Hematopoietic multipotent progenitor cell (in vitro differentiated cells): ENCODE measurements at regions not wholly inside any gene's neighbourhood (a gene's known extent, or its start where the extent isn't known, plus 50 kb on each side); places are given as distances from the start of the nearest gene placed in this dataset.
"Not testable (repeated sequence)": the region's sequence is repeated elsewhere in the genome, so short reads cannot be mapped to it uniquely, and the experiment has no call there.

Experiments
- DNase-seq, 3 donors: peaks; one replicate each; pipeline ENCODE4 v3.0.0-alpha.2; 2011 to 2015; ENCODE audit warnings: low read depth in 2 of 3, low spot score in 2 of 3

DNA sequence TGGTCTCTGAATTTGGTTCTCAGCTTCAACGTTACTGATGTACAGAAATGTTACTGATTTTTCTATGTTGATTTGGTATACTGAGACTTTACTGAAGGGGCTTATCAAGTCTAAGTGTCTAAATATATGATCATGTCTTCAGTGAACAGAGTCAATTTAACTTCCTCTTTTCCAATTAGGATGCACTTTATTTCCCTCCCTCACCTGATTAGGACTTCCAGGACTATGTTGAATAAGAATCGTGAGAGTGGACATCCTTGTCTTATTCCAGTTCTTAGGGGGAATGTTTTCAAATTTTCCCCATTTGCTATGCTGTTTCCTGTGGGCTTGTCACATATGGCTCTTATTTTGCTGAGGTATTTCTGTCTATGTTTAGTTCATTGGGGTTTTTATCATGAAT is 349.5 kb downstream of the PRR16 start:
- DNase-seq: no peak

DNA sequence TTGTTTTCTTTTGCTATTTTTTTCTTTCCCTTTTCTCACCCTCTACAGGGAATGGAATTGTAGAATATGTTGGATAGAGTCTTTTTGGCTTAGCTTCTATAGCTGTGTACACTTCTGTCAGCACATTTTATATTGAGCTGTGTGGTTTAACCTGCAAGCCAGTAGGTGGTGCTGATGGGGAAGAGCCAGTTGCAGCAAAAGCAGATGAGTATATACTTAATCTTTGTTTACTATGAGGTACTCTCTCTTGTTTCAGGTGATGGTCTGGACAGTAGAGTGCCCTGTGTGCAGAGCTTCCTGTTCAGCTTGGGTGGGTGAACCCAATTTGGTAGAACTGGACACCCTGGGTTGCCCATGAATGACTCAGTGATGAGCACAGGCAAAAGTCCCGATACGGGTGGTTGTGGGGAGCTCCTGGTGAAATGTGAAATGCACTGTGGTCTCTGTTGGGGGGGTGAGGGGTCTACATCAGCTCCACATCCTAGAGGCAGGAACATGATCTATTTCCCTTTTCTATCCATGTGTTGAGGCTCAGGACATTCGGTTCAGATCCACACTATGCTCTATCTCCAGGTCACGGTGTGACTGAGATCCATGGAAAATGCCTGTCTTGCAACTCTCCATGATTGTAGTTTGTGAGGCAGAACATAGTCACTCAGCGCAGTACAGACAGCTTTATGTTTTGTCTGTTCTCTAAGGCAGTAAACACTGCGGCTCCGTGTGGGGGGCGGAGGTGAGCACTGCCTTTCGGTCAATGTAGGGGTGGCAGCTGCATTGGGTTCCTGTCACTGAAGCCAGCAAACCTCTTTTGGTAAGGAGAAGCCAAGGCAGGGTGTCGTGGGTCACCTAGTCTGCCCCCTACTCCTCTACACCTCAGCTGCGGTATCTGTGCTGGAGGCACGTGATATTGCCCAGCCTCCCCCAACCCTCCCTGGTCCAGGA is 353.2 kb downstream of the PRR16 start:
- DNase-seq: peak in 1 of 3 donors; percentile 29

DNA sequence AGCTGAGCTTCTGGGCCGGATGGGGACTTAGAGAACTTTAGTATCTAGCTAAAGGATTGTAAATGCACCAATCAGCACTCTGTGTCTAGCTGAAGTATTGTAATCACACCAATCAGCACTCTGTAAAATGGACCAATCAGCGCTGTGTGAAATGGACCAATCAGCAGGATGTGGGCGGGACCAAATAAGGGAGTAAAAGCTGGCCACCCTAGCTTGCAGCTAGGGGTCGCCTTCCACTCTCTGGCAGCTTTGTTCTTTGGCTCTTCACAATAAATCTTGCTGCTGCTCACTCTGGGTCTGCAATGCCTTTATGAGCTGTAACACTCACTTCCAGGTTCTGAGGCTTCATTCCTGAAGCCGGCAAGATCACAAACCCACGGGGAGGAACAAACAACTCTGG is 354.0 kb downstream of the PRR16 start:
- DNase-seq: no peak

DNA sequence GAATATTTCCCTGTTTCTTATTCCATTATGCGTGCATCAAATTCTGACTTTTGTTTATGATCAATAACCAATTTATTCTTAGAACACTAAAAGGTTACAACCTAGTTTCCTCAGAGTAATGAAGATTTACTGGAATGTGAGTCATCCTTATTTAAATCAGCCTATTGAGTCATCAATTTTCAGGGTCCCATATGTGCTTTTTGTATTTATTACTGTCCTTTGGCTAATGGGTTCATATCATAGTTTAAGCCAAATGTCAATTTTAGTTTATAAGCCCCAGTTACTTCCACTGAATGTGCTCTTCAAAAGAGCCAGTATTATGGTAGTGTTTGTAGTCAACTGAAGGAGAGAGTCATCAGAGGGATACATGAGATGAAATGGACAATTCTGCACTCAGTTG is 359.2 kb downstream of the PRR16 start:
- no peak for DNase-seq

DNA sequence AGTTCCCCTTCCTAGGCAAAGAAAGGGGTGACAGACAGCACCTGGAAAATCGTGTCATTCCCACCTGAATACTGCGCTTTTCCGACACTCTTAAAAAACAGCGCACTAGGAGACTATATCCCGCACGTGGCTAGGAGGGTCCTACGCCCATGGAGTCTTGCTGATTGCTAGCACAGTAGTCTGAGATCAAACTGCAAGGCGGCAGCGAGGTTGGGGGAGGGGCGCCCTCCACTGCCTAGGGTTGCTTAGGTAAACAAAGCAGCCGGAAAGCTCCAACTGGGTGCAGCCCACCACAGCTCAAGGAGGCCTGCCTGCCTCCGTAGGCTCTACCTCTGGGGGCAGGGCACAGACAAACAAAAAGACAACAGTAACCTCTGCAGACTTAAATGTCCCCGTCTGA is 367.5 kb downstream of the PRR16 start:
- not testable (repeated sequence) for DNase-seq

DNA sequence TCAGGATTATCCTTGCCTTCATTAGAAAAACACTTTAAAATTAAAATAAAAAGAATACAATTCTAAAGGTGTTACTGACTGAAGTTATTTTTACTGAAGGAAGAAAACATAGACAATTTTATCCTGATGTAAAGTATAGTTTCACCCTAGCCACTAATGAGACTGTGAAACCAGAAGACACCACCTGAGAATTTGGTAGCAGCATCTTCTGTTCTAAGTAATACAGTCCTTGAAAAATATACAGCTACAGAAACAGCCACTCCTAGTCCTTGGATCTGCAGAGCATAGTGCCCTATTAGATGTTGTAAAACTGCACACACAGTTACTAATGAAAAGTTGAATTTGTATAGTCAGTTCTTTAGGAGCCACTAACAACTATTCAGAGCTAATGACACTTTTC is 377.7 kb downstream of the PRR16 start:
- no peak for DNase-seq

DNA sequence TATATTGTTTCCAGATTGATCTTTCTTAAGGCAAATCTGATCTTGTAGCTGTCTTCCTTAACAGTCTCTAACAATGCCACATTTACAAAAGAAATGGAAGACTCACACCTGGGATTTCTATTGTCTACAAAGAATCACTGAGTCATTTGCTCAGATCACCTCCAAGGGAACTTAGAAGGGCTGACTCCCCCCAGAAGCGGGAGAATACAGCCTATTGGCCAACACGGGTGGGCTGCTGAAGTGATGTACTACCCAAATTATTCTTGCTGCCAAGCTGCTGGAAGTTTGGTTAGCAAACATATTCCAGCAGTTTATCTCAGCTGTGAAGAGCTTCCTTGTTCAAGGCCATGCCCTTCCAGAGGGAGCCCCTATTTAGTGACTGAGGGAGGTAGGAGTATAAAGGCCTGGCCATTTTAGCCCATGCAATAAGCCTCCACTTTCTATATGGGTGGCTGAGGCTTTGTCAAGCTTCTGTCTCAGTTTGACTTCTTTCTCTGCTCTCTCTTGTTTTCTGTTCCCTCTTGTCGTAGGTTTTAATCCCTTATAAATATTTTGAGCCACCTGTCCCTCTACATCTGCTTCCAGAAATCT is 379.4 kb downstream of the PRR16 start:
- no peak for DNase-seq

DNA sequence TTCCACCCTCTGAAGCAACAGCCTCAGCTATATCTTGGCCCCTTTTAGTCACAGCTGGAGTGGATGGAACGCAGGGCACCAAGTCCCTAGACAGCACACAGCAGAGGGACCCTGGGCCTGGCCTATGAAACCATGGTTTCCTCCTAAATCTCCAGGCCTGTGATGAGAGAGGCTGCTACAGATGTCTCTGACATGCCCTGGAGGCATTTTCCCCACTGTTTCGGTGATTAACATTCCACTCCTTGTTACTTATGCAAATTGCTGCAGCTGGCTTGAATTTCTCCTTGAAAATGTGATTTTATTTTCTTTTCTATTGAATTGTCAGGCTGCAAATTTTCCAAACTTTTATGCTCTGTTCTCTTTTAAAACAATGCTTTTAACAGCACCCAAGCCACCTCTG is 384.8 kb downstream of the PRR16 start:
- DNase-seq: no peak

DNA sequence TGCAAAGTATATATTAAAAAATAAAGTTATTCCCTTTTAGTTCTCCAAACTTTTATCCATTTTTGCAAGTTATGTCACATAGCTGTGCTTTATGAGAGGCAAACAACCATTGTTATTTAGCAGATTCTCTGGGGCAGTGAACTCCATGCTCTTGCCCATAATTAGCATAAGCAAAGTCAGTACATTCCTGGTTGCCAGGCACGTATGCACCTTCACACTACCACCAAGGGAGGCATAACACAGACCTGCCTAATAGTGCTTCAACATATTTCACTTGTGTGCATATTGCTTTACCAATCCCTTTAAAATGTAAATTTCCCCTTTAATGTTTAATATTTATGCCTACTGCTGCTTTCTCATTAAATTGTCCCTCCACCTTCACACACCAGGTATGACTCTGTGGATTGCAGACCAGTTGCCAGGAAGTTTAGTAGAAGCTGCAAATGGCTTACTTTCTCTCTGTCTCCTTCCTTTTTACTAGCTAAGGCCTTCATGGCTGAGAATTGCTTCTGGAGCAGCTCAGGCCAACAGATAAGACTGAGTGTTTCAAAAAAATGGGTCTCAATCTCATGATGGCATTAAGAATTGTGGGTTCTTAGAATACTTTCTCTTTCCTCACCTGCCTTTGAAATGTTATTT is 388.2 kb downstream of the PRR16 start:
- no peak for DNase-seq

DNA sequence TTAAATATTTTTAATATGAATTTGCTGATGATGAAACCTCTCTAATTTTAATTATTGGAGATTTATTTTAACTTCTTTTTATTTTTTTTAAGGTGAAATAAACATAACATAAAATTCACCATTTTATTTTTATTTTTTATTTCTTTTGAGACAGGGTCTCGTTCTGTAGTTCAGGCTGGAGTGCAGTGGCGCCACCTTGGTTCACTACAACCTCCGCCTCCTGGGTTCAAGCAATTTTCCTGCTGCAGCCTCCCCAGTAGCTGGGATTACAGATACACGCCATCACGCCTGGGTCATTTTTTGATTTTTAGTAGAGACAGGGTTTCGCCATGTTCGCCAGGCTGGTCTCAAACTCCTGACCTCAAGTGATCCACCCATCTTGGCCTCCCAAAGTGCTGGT is 402.9 kb downstream of the PRR16 start:
- DNase-seq: no peak

DNA sequence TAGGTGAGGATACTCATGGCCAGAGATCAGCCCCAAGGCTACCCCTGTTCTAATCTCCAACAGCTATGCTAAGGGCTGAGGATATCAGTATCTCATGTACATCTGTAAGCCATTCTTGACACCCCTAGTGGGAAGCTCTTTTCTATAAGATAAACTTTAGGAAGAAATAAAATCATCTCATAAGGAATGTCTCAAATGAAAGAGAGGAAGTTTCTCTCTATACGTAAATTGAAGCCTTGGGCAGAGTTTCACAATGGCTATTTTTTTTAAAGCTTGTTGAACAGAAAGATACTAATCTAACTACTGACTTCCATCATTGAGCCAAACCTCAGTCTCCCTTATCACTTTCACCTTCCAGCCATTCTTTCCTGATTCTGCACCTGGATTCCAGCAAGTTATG is 405.7 kb downstream of the PRR16 start:
- DNase-seq: no peak

DNA sequence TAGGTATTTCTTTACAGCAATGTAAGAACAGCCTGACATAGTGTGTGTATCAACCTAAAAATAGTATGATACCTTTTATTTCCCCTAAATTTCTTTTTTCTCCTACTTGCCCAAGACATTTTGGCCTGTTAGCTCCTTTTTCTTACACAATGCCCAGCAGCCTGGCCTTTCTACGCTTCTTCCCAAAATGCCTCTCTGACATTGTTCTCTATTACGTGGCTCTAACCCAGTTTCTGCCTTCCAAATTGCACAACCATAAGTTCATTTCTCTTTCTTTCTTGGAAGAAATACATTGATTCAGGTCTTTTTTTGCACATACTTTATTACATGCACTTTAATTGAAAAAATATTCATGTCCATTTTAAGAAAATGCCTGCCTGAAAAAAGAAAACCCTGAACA is 408.2 kb downstream of the PRR16 start:
- no peak for DNase-seq

DNA sequence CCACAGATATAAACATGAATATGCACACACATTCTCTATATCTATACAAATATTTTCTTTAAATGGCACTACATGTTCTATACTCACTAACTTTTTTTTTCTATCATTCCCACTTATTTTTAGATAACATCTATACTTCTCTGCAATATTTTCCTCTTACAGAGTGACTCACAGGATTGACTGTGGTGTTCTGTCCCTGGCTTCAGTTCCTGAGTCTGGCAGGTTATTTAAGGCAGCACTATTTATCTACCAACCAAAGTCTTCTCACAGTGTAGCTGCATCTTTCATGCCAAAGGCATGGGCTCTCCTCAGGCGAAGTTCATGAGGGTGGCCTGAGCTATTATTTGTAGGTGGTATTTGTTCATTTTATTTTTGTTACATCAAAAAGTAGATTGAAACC is 409.0 kb downstream of the PRR16 start:
- DNase-seq: no peak

DNA sequence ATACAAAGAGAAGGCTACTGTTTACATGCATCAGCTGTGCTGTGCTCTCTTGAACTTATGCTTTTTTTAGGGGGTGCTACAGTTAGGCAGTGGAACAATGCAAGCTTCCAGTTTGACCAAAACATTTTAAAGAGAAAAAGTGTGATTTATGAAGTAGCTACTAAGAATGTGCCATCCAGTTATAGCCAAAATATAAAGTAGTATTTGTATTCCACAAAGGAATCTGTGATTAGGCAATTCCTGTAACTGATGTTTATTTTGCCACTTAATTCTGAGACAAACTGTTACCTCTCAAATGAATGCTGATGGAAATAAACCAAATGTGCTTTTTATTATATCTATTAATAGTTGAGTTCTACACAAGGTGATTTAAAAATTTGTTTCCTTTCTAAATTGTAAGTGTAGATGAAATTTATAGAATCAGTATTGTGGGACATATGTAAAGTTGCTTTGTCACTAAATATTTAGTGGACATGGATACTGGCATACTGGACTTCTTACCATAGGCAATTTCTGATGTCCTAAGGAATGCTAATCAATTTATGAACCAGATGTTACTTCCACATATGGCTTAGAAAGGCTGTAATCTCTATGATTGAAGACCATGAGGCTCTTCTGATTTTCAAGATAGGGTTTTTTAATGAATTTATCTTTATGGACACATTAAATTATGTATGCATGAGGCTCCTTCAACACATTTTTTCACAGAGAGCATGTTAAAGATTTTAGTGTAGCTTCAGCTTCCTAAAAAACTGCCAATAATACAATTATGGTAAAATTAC is 410.2 kb downstream of the PRR16 start:
- no peak for DNase-seq

DNA sequence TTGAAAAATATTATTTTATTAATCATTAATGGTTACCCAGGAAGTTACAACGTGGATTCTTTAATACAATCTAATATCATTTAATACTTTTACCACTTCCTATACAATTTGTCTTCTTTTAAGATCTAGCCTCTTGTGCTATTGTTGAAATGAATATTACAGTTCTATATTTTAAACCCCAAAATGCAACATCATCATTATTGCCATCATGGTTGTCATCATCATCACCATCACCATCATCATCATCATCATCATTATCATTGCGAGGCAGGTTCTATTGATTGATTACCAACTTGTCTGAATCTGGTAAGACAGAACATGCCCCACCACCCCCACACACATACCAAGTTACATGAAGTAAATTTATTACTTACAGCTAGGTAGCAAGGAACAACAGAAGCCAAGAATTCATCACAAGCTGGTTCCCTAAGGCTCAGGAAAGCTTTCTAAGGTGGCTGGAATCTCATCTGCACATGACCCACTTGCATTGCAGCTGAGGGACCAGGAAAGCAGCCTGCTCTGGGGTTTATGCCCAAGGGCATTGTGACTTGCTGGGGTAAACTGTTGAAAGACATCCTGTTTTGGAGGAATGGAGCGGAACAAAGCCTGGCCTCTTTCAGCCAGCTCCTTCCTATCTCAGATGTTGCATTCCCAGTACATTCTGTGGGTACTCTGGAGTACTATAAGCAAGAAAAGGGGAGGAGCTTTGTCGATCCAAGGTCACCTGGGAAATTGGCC is 418.1 kb downstream of the PRR16 start:
- DNase-seq: no peak

DNA sequence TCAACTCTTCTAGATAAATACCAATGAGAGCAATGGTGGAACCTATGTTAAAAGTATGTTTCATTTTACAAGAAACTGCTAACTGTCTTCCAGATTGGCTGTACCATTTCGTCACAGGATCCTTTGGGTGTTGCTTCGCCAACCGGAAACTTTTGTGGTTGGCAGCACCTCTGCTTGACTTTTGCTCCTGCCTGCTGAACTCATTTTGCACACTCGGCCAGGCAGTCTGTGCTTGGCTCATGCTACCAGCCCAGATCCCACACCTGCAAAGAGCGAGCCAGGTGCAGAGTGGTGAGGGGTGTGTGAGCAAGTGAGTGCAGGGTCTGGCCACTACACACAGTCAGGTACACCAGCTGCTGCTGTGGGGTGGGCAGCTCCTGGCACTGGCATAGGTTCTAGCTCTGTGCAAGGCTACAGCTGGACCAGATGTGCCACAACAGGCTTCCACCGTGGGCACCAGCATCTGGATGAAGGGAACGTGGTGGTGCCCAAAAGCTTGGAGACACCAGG is 422.3 kb downstream of the PRR16 start:
- DNase-seq: no peak

DNA sequence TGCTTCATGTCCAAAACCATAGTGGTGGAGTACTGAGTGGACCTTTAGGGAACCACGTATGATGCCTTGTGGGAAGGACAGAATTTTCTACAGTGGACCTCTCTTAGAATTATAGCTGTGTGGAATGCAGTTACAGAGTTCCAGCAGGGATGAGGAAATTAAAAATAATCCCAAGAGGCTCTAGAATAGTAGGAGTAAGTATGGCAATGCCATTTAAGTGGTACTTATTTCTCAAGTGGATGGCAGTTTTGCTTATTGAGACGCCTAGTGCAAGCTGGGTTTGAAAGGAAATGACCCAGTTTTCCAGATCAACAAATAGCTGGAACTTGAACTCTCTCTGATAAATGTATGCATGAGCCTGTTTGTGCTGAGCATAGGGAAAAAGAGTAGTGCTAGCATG is 431.6 kb downstream of the PRR16 start:
- no peak for DNase-seq

DNA sequence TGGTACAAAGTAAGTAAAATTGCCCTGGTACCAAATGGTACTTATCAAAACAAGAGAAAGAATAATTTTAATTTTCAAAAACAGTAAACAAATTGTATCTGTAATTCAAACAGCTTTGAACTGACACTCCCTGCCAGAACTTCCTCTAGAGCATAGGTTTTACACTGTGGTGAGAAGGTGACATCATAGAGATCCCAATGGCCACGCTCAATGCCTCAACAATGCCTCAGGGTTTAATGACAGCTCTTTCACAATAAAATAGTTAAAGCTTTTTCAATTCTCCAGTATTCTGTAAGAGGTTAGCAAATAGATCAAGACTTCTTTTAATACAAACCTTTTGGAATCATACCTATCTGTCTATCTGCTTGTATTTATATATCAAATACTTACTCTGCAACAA is 437.1 kb downstream of the PRR16 start:
- DNase-seq: no peak

DNA sequence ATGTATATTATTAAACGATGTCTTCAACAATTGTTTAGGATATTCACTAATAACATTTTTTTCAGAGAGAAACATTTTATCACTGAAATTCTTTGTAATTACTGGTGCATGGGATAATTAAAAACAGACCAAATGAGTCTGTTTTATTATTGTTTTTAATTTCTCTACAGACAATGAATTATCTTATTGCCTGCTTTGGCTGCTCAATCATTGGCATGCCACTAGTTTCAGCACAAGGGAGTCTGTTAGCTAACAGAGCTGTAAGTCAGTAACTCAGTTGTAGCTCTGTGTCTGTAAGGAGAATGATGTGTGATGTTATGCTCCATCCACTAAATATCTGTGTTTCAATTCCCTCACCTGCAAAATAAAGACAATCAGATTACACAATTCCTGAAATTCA is 443.9 kb downstream of the PRR16 start:
- DNase-seq: no peak

DNA sequence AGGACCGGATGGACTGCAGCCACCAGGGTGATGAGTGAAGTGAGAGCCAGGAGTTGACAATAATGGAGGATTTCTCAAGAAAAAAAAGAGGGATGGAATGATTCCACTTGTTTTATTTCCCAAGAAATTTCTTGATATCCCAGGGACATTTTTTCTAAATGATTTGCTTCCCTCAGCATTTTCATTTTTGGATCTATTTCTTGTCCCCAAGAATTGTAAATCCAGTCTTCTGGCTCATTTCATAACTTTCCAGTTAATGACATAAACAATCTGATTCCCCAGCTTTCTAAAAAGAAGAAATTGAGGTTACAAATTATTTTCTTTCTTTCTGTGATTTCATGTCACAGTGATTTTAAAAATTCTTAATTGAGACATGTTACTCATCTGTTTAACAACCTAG is 446.5 kb downstream of the PRR16 start:
- no peak for DNase-seq
